ENCODE measurements at regions not wholly inside any gene's neighbourhood (a gene's known extent, or its start where the extent isn't known, plus 50 kb on each side); places are given as distances from the start of the nearest gene placed in this dataset.

DNA sequence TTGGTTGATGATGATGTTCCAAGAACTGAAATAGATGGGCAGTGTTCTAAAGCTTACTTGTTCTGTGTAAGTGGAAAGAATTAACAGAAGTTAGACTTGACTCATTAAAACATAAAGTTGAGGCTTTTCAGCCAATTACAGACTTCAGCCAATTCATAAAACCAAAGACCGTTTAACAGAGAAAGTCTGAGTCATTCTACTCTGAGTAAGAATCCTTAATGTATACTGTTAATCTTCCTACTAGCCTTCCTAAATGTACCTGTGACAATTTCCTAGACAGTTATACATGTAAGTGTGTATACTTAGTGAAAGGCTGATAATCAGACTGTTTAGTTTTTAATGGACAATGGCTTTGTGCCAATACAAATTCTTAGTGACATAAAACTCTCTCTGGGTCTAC, 681.0 kb downstream of the RPL10L start:
- TF ChIP-seq POLR2AphosphoS5 (IDR thresholded peaks at IDR 0.05) (no peak), EP300 (IDR thresholded peaks at IDR 0.05) (no peak), POLR2A (IDR thresholded peaks at IDR 0.05) (no peak)
- TF ChIP-seq, protein P1, sequence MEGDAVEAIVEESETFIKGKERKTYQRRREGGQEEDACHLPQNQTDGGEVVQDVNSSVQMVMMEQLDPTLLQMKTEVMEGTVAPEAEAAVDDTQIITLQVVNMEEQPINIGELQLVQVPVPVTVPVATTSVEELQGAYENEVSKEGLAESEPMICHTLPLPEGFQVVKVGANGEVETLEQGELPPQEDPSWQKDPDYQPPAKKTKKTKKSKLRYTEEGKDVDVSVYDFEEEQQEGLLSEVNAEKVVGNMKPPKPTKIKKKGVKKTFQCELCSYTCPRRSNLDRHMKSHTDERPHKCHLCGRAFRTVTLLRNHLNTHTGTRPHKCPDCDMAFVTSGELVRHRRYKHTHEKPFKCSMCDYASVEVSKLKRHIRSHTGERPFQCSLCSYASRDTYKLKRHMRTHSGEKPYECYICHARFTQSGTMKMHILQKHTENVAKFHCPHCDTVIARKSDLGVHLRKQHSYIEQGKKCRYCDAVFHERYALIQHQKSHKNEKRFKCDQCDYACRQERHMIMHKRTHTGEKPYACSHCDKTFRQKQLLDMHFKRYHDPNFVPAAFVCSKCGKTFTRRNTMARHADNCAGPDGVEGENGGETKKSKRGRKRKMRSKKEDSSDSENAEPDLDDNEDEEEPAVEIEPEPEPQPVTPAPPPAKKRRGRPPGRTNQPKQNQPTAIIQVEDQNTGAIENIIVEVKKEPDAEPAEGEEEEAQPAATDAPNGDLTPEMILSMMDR (IDR thresholded peaks at IDR 0.05), result no peak
- no peaks in the 10 kb centered on the region for H3K9me3 ChIP-seq
- H3K27me3 ChIP-seq, result no peaks in the 10 kb centered on the region
- no peak overlapping the region for H3K4me3 ChIP-seq
- intact Hi-C loops (cut with DNase I; ENCODE audit: low total_unique reads), result no loop called here
- WGBS, 5 donors, result 22 to 56% (median 27%) methylated on average over 1 of the region's 1 CpG
- no peak for DNase-seq
- no peaks in the 10 kb centered on the region for H3K36me3 ChIP-seq
- no peak overlapping the region for H3K27ac ChIP-seq
- no peaks in the 10 kb centered on the region for H3K4me1 ChIP-seq

DNA sequence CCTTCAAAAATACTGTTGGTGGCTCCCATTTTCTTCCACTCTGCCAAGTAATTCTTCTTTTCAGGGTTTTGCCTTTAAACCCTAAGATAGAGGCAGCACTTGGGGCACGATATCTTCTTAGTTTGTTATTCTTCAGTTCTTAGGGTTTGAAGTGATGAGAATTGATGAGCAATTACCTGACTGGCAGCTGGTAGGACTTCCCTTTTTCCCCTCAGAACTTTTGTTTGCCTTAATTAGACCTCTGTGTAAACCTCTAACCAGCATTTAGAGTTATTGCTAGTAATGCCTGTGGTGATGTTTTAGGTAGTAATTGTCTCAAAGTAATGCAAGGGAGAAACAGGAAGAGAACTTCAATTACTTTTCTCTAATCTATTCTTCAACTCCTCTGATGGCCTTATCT, 683.5 kb downstream of the RPL10L start:
- 50 to 75% (median 61%) methylated on average over 1 of the region's 1 CpG for WGBS, 5 donors
- Histone ChIP-seq H3K27me3 (no peaks in the 10 kb centered on the region), H3K4me1 (no peaks in the 10 kb centered on the region), H3K4me3 (no peak overlapping the region), H3K36me3 (no peaks in the 10 kb centered on the region), H3K27ac (no peak overlapping the region), H3K9me3 (no peaks in the 10 kb centered on the region)
- DNase-seq, result no peak
- TF ChIP-seq EP300 (IDR thresholded peaks at IDR 0.05) (no peak), POLR2AphosphoS5 (IDR thresholded peaks at IDR 0.05) (no peak), POLR2A (IDR thresholded peaks at IDR 0.05) (no peak)
- TF ChIP-seq, protein P1 (IDR thresholded peaks at IDR 0.05), result no peak
- intact Hi-C loops (cut with DNase I; ENCODE audit: low total_unique reads), result no loop called here

DNA sequence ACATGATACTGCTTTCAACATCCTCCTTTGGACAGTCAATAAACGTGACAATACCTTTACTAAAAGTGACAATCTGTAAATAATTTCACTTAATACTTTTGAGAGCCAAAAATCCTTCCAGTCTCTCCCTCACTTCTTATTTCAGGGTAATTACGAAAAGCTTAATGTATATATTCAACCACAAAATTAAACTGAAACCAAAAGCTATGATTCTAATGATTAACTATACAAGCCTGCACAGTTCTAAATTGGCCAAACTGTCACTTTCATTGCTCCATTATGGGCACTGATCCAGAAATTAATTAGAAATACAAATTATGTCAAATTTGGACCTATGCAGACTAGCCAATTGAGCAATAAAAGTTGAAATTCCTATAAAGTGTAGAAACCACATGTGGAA, 696.5 kb upstream of the MIS18BP1 start:
- Histone ChIP-seq H3K4me3 (no peak overlapping the region), H3K27ac (no peak overlapping the region), H3K9me3 (no peaks in the 10 kb centered on the region), H3K27me3 (no peaks in the 10 kb centered on the region), H3K4me1 (no peaks in the 10 kb centered on the region), H3K36me3 (no peaks in the 10 kb centered on the region)
- intact Hi-C loops (cut with DNase I; ENCODE audit: low total_unique reads), result no loop called here
- 63 to 73% (median 65%) methylated on average over 2 of the region's 2 CpGs for WGBS, 5 donors
- DNase-seq, result no peak
- TF ChIP-seq POLR2AphosphoS5 (IDR thresholded peaks at IDR 0.05) (no peak), EP300 (IDR thresholded peaks at IDR 0.05) (no peak), POLR2A (IDR thresholded peaks at IDR 0.05) (no peak)

DNA sequence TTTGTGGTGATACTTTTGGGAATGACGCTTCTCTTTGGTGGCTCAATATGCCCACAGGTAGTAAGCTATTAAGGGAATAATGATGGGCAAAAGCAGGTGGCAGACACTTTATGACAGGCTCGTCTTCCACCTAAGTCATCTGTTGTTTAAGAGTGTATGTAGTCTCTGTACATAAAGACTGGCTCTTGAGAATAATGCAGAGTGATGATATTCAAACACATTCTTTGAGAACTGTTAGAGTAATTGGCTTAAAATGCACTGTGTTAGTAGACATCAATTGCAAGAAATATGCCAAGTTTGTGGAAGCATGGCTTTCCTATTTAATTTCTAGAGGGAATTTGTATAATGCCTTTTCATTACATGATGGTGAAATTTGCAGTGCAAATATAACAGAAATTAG, 694.8 kb upstream of the MIS18BP1 start:
- WGBS, 5 donors, result 80 to 89% (median 85%) methylated on average over 2 of the region's 2 CpGs
- TF ChIP-seq POLR2AphosphoS5 (IDR thresholded peaks at IDR 0.05), result no peak
- TF ChIP-seq EP300 (IDR thresholded peaks at IDR 0.05), result no peak
- TF ChIP-seq POLR2A (IDR thresholded peaks at IDR 0.05), result no peak
- DNase-seq, result no peak
- intact Hi-C loops (cut with DNase I; ENCODE audit: low total_unique reads), result no loop called here
- H3K4me1 ChIP-seq, result no peaks in the 10 kb centered on the region
- no peaks in the 10 kb centered on the region for H3K27me3 ChIP-seq
- no peaks in the 10 kb centered on the region for H3K36me3 ChIP-seq
- H3K4me3 ChIP-seq, result no peak overlapping the region
- no peaks in the 10 kb centered on the region for H3K9me3 ChIP-seq
- H3K27ac ChIP-seq, result no peak overlapping the region

DNA sequence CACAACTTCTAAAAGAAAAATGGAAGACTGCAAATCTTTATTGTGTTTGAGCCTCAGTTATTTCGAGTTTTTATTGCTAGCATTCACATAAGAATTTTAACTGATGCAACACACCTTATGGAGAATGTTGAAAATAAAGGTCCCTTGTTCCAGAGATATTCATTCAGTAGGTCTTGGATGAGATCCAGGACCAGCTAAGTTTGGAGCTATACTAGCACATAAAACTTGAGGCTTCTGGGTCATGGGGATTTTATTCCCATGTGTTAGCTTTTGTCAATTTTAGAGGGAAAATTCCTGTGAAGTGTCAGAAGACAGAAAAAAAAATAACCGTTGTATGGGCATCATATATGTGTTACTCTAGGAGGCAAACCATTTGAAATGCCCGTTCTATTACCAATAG, 693.2 kb upstream of the MIS18BP1 start:
- intact Hi-C loops (cut with DNase I; ENCODE audit: low total_unique reads), result no loop called here
- no peak for DNase-seq

More for the DNA sequence above, 693.2 kb upstream of the MIS18BP1 start:
- no peaks in the 10 kb centered on the region for H3K9me3 ChIP-seq
- H3K27ac ChIP-seq, result no peak overlapping the region
- TF ChIP-seq EP300 (IDR thresholded peaks at IDR 0.05) (no peak), POLR2A (IDR thresholded peaks at IDR 0.05) (no peak), POLR2AphosphoS5 (IDR thresholded peaks at IDR 0.05) (no peak)
- TF ChIP-seq, protein P1 (IDR thresholded peaks at IDR 0.05), result no peak
- H3K4me3 ChIP-seq, result no peak overlapping the region
- no peaks in the 10 kb centered on the region for H3K36me3 ChIP-seq
- no peaks in the 10 kb centered on the region for H3K4me1 ChIP-seq
- WGBS, 5 donors, result 60 to 73% (median 67%) methylated on average over 3 of the region's 3 CpGs
- no peaks in the 10 kb centered on the region for H3K27me3 ChIP-seq
